H9 (cell line): ENCODE measurements at regions not wholly inside any gene's neighbourhood (a gene's known extent, or its start where the extent isn't known, plus 50 kb on each side); places are given as distances from the start of the nearest gene placed in this dataset.
A peak's percentile ranks its signal among the peaks of the same experiment; 100 is the strongest.

ENCODE experiments used
- DNase-seq: peaks from one replicate; pipeline ENCODE4 v3.0.0-alpha.2; 2017
- H2AFZ ChIP-seq: one replicate; pipeline ENCODE4 v1.6.1; 2013; ENCODE audit warnings: mild to moderate bottlenecking, low read length, control low read depth, moderate library complexity
- H2AK5ac ChIP-seq: 2 replicates; pipeline ENCODE4 v1.6.1; 2013; ENCODE audit warnings: low read length, control low read depth, mixed read lengths; ENCODE audit not compliant: insufficient read length
- H2BK120ac ChIP-seq: one replicate; pipeline ENCODE4 v1.6.1; 2013; ENCODE audit warnings: low read depth, mild to moderate bottlenecking, low read length, control low read depth, inconsistent platforms; ENCODE audit not compliant: poor library complexity, severe bottlenecking
- H2BK12ac ChIP-seq: 2 replicates; pipeline ENCODE4 v1.6.1; 2013; ENCODE audit warnings: low read length, control low read depth, mixed read lengths, low read depth; ENCODE audit not compliant: insufficient read length
- H2BK15ac ChIP-seq: 2 replicates; pipeline ENCODE4 v1.6.1; 2013; ENCODE audit warnings: low read depth, low read length, control low read depth
- H2BK20ac ChIP-seq: one replicate; pipeline ENCODE4 v1.6.1; 2013; ENCODE audit warnings: low read depth, mild to moderate bottlenecking, low read length, control low read depth, inconsistent platforms; ENCODE audit not compliant: poor library complexity, severe bottlenecking
- H2BK5ac ChIP-seq: 2 replicates; pipeline ENCODE4 v1.6.1; 2013; ENCODE audit warnings: low read length, control low read depth, mixed read lengths; ENCODE audit not compliant: insufficient read length
- H3K14ac ChIP-seq: 2 replicates; pipeline ENCODE4 v1.6.1; 2013; ENCODE audit warnings: low read length, control low read depth; ENCODE audit not compliant: insufficient read depth
- H3K18ac ChIP-seq: 2 replicates; pipeline ENCODE4 v1.6.1; 2013; ENCODE audit warnings: low read depth, mild to moderate bottlenecking, mixed read lengths, low read length, control low read depth; ENCODE audit not compliant: insufficient read length
- H3K23ac ChIP-seq: 2 replicates; pipeline ENCODE4 v1.6.1; 2013; ENCODE audit warnings: low read length, control low read depth, mixed read lengths, low read depth; ENCODE audit not compliant: insufficient read length
- H3K23me2 ChIP-seq: 2 replicates; pipeline ENCODE4 v1.6.1; 2013; ENCODE audit warnings: low read depth, mild to moderate bottlenecking, mixed read lengths, low read length, control low read depth; ENCODE audit not compliant: insufficient read length, poor library complexity, severe bottlenecking
- H3K27ac ChIP-seq: 2 replicates; pipeline ENCODE4 v1.5.1; 2013; ENCODE audit warnings: low read length, control low read depth, mixed read lengths, low read depth; ENCODE audit not compliant: insufficient read length
- H3K27me3 ChIP-seq: 2 replicates; pipeline ENCODE4 v1.6.1; 2013; ENCODE audit warnings: low read length, control low read depth, inconsistent platforms; ENCODE audit not compliant: insufficient read depth
- H3K4ac ChIP-seq: 2 replicates; pipeline ENCODE4 v1.6.1; 2013; ENCODE audit warnings: low read depth, mild to moderate bottlenecking, control low read depth, inconsistent platforms, low read length, moderate library complexity
- H3K4me1 ChIP-seq: 2 replicates; pipeline ENCODE4 v1.6.1; 2013; ENCODE audit warnings: low read length, control low read depth, inconsistent platforms; ENCODE audit not compliant: insufficient read depth
- H3K4me2 ChIP-seq: 2 replicates; pipeline ENCODE4 v1.6.1; 2013; ENCODE audit warnings: low read length, control low read depth, mixed read lengths; ENCODE audit not compliant: insufficient read length, insufficient read depth
- H3K56ac ChIP-seq: 2 replicates; pipeline ENCODE4 v1.6.1; 2013; ENCODE audit warnings: low read depth, mild to moderate bottlenecking, mixed read lengths, low read length, control low read depth; ENCODE audit not compliant: insufficient read length
- H3K79me1 ChIP-seq: 2 replicates; pipeline ENCODE4 v1.6.1; 2013; ENCODE audit warnings: low read depth, mild to moderate bottlenecking, moderate library complexity, low read length, control low read depth, inconsistent platforms; ENCODE audit not compliant: insufficient read depth, poor library complexity, severe bottlenecking
- H3K79me2 ChIP-seq: 2 replicates; pipeline ENCODE4 v1.6.1; 2013; ENCODE audit warnings: low read length, control low read depth, inconsistent platforms; ENCODE audit not compliant: insufficient read depth
- H3K9ac ChIP-seq: 2 replicates; pipeline ENCODE4 v1.6.1; 2013; ENCODE audit warnings: low read length, control low read depth, mixed read lengths; ENCODE audit not compliant: insufficient read length; ENCODE audit errors: extremely low read depth
- H3K9me3 ChIP-seq: one replicate; pipeline ENCODE4 v1.6.1; 2013; ENCODE audit warnings: low read depth, low read length, inconsistent platforms; ENCODE audit not compliant: control insufficient read depth
- H3T11ph ChIP-seq: one replicate; pipeline ENCODE4 v1.6.1; 2013; ENCODE audit warnings: mild to moderate bottlenecking, low read length, control low read depth, inconsistent platforms
- H4K20me1 ChIP-seq: one replicate; pipeline ENCODE4 v1.6.1; 2013; ENCODE audit not compliant: control insufficient read depth, insufficient read length, insufficient read depth
- H4K5ac ChIP-seq: 2 replicates; pipeline ENCODE4 v1.6.1; 2013; ENCODE audit warnings: low read depth, mild to moderate bottlenecking, mixed read lengths, low read length, control low read depth; ENCODE audit not compliant: insufficient read length
- H4K8ac ChIP-seq: replicated peaks from 2 replicates; pipeline ENCODE4 v1.6.1; 2013; ENCODE audit warnings: low read length, control low read depth, mixed read lengths, low read depth; ENCODE audit not compliant: insufficient read length
- H4K91ac ChIP-seq: 2 replicates; pipeline ENCODE4 v1.6.1; 2013; ENCODE audit warnings: low read depth, mild to moderate bottlenecking, moderate library complexity, mixed read lengths, low read length, control low read depth; ENCODE audit not compliant: insufficient read length
- H3K27ac Mint-ChIP-seq, 3 experiments: 2 replicates in 2 of 3; 3 replicates in 1 of 3; pipeline ENCODE4 v1.8.0; 2020 to 2021; ENCODE audit warnings: mixed read lengths in 3 of 3, mild to moderate bottlenecking in 1 of 3, moderate library complexity in 1 of 3
- H3K27me3 Mint-ChIP-seq: 2 replicates; pipeline ENCODE4 v1.8.0; 2021; ENCODE audit warnings: low read depth, mild to moderate bottlenecking, moderate library complexity, mixed read lengths
- H3K36me3 Mint-ChIP-seq, 3 experiments: 2 replicates in 2 of 3; 3 replicates in 1 of 3; pipeline ENCODE4 v1.8.0; 2020 to 2021; ENCODE audit warnings: low read depth in 3 of 3, mixed read lengths in 3 of 3; ENCODE audit not compliant: insufficient read depth in 1 of 3
- H3K4me1 Mint-ChIP-seq, 2 experiments: 2 replicates each; pipeline ENCODE4 v1.8.0; 2020; ENCODE audit warnings: mixed read lengths in 2 of 2
- H3K4me3 Mint-ChIP-seq, 2 experiments: 2 replicates in 1 of 2; 3 replicates in 1 of 2; pipeline ENCODE4 v1.8.0; 2020 to 2021; ENCODE audit warnings: mild to moderate bottlenecking in 2 of 2, mixed read lengths in 2 of 2, moderate library complexity in 1 of 2
- H3K9me3 Mint-ChIP-seq, 2 experiments: 2 replicates in 1 of 2; 3 replicates in 1 of 2; pipeline ENCODE4 v1.8.0; 2020; ENCODE audit warnings: mild to moderate bottlenecking in 2 of 2, mixed read lengths in 2 of 2, moderate library complexity in 1 of 2
- WGBS: extraction: QIAGEN DNeasy Blood & Tissue Kit; methylation state at CpG from one replicate; pipeline ENCODE4 v1.1.7; 2013; ENCODE audit warnings: missing lambda C conversion rate, low lambda C conversion rate, mixed read lengths; ENCODE audit not compliant: insufficient read length; ENCODE audit errors: extremely low coverage; 5-methylcytosine and 5-hydroxymethylcytosine counted together
- TF ChIP-seq, protein P1 (sequence below): fragments of 200-600 bp; sonication (generic); conservative IDR thresholded peaks from 3 replicates; pipeline ENCODE4 v1.8.0; 2021; ENCODE audit warnings: antibody characterized with exemption, mild to moderate bottlenecking

GRCh38 chr2:58449286-58450010 lies 208.3 kb upstream of the FANCL start:
- Histone ChIP-seq H3K4me1 (peaks cover 6% of the 10 kb centered on the region; the same call in 1 of the 2 replicates), H2AK5ac (no peak overlapping the region), H3K27me3 (no peaks in the 10 kb centered on the region), H3K4ac (no peak overlapping the region), H2BK20ac (no peak overlapping the region), H3K56ac (no peak overlapping the region), H3K9ac (no peak overlapping the region), H3T11ph (no peak overlapping the region), H3K79me2 (no peaks in the 10 kb centered on the region), H3K18ac (no peak overlapping the region), H3K79me1 (no peaks in the 10 kb centered on the region), H3K9me3 (no peaks in the 10 kb centered on the region), H3K23ac (no peak overlapping the region), H3K4me2 (no peak overlapping the region), H3K14ac (no peak overlapping the region), H2BK15ac (no peak overlapping the region), H3K27ac (no peak overlapping the region), H2BK120ac (no peak overlapping the region), H4K8ac (no peak overlapping the region), H2BK12ac (no peak overlapping the region), H4K5ac (no peak overlapping the region), H4K20me1 (no peaks in the 10 kb centered on the region), H3K23me2 (no peaks in the 10 kb centered on the region), H4K91ac (no peak overlapping the region), H2AFZ (no peak overlapping the region), H2BK5ac (no peak overlapping the region)
- WGBS = no CpG with 5 or more reads among the region's 3 CpGs
- no peak overlapping the region for H3K4me3 Mint-ChIP-seq
- peaks cover 0 to 4% (median 0%) of the 10 kb centered on the region in 3 experiments; a peak in 1 of 7 replicates for H3K36me3 Mint-ChIP-seq
- H3K27me3 Mint-ChIP-seq = no peaks in the 10 kb centered on the region
- DNase-seq = no peak
- H3K27ac Mint-ChIP-seq = peak overlapping the region; percentile 67 to 95 (median 88)
- H3K9me3 Mint-ChIP-seq = no peaks in the 10 kb centered on the region
- TF ChIP-seq, protein P1, sequence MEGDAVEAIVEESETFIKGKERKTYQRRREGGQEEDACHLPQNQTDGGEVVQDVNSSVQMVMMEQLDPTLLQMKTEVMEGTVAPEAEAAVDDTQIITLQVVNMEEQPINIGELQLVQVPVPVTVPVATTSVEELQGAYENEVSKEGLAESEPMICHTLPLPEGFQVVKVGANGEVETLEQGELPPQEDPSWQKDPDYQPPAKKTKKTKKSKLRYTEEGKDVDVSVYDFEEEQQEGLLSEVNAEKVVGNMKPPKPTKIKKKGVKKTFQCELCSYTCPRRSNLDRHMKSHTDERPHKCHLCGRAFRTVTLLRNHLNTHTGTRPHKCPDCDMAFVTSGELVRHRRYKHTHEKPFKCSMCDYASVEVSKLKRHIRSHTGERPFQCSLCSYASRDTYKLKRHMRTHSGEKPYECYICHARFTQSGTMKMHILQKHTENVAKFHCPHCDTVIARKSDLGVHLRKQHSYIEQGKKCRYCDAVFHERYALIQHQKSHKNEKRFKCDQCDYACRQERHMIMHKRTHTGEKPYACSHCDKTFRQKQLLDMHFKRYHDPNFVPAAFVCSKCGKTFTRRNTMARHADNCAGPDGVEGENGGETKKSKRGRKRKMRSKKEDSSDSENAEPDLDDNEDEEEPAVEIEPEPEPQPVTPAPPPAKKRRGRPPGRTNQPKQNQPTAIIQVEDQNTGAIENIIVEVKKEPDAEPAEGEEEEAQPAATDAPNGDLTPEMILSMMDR = peak; percentile 45; the same call in 2 of the 3 replicates
- H3K4me1 Mint-ChIP-seq = peaks cover 31 to 32% of the 10 kb centered on the region in 2 experiments
